Mesodermal cell (in vitro differentiated cells): ENCODE measurements at regions not wholly inside any gene's neighbourhood (a gene's known extent, or its start where the extent isn't known, plus 50 kb on each side); places are given as distances from the start of the nearest gene placed in this dataset.
"Not testable (repeated sequence)": the region's sequence is repeated elsewhere in the genome, so short reads cannot be mapped to it uniquely, and the experiment has no call there.

Experiments
- H3K27ac ChIP-seq: 2 replicates; pipeline ENCODE4 v1.7.0; 2013; ENCODE audit warnings: mild to moderate bottlenecking, low read depth, low read length, moderate library complexity; ENCODE audit not compliant: severe bottlenecking
- H3K36me3 ChIP-seq: 2 replicates; pipeline ENCODE4 v1.7.1; 2013; ENCODE audit warnings: mild to moderate bottlenecking, low read length, moderate library complexity; ENCODE audit not compliant: control insufficient read depth, insufficient read depth
- H3K4me1 ChIP-seq: one replicate; pipeline ENCODE4 v1.7.1; 2013; ENCODE audit warnings: mild to moderate bottlenecking, low read length; ENCODE audit not compliant: insufficient read depth, control insufficient read depth, poor library complexity, severe bottlenecking
- H3K4me3 ChIP-seq: 2 replicates; pipeline ENCODE4 v1.7.0; 2013; ENCODE audit warnings: low read length, control low read depth, mild to moderate bottlenecking; ENCODE audit not compliant: insufficient read depth, poor library complexity, severe bottlenecking; ENCODE audit errors: extremely low read depth
- H3K9me3 ChIP-seq: 2 replicates; pipeline ENCODE4 v1.7.1; 2013; ENCODE audit warnings: mild to moderate bottlenecking, low read length, moderate library complexity; ENCODE audit not compliant: control insufficient read depth
- WGBS, 2 experiments: methylation state at CpG; one replicate each; pipeline ENCODE4 v1.1.5; 2013; ENCODE audit warnings: missing lambda C conversion rate in 2 of 2; ENCODE audit not compliant: insufficient coverage in 2 of 2; 5-methylcytosine and 5-hydroxymethylcytosine counted together

DNA sequence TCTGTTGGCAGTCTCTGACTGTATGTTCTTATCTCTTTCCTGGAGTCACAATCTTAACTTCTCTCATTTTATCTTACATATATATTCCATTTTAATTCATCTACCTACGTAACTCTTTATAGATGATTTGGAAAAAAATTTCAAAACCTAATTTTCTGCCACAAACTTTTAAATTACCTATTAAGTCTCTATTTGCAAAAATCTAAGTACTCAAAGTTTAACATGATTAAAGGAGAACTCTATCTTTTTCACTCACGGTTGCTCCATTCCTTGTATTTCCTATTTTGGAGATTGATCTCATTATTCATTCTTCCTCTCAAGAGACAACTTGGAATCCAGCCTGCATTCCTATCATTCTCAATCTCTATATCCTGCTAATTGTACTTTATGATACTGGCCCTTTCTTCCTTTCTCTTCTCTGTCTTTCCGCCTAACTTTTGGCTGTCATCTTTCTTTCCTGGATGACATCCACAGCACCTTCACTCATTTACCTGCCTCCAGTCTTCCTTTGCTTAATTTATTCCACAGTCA, 1071.1 kb upstream of the CITED2 start:
- H3K36me3 ChIP-seq: no peaks in the 10 kb centered on the region
- 46 to 92% methylated on average over 1 to 2 of the region's 3 CpGs for WGBS, 2 experiments
- H3K4me1 ChIP-seq: peaks cover 14% of the 10 kb centered on the region
- H3K27ac ChIP-seq: peak overlapping the region; percentile 32
- H3K4me3 ChIP-seq: no peak overlapping the region
- no peaks in the 10 kb centered on the region for H3K9me3 ChIP-seq

DNA sequence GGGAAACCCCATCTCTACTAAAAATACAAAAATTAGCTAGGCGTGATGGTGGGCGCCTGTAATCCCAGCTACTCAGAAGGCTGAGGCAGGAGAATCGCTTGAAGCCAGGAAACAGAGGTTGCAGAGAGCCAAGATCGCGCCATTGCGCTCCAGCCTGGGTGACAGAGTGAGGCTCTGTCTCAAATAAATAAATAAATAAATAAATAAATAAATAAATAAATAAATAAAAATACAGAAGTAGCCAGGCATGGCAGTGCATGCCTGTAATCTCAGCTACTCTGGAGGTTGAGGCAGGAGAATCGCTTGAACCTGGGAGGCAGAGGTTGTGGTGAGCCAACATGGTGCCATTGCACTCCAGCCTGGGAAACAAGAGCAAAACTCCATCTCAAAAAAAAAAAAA, 1068.7 kb upstream of the CITED2 start:
- not testable (repeated sequence) for H3K36me3 ChIP-seq, H3K9me3 ChIP-seq, H3K4me3 ChIP-seq, H3K27ac ChIP-seq
- 79 to 80% methylated on average over 2 to 4 of the region's 7 CpGs for WGBS, 2 experiments
- H3K4me1 ChIP-seq: peaks cover 27% of the 10 kb centered on the region

DNA sequence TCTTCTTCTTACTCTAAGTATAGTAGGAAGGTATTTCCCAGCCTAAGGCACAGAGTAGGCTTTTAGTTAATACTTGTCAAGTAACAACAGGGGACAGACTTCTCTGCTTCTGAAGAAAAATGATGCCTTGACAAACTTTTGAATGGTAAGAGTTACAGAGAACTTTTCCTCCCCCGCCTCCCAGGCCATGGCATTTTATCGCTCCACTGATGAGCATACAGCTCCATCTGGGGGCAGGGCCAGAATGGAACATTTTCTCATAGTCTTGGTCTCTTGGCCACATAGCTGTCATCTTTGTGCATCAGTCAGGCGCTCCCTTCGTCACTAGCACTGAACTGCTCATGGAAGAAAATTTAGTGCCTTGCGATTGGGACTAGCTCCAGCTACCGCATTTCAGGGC, 1066.8 kb upstream of the CITED2 start:
- Histone ChIP-seq H3K27ac (peak overlapping the region; percentile 46), H3K4me3 (no peak overlapping the region), H3K36me3 (no peaks in the 10 kb centered on the region), H3K4me1 (peaks cover 38% of the 10 kb centered on the region), H3K9me3 (no peaks in the 10 kb centered on the region)
- 61 to 63% methylated on average over 6 of the region's 6 CpGs for WGBS, 2 experiments

DNA sequence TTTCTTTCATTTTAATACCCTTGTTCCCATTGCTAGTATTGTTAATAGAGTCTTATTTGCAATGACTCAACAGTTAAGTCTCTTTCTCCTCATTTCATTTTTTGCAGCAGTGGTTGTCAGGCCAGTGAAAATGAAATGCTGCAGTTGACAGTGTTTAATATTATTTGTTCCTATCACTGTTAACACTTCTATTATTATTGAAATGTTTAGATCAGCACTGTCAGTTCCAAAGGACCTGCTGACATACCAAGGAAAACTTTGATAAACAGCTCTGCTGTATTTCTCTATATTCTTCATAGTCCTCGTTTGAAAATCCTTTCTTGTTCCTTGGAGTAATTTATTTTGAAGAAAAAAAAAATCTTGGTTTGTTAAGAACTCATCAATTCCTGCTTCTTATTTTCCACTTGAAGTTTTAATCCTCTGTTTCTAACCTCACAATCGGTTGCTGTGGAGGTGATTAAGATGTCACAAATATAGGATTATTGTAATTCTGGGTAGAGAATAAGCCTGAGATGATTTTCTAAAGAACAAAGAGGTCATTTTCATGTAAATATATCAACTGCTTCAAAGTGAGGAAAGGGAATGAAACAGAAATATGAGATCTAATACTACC, 1065.9 kb upstream of the CITED2 start:
- Histone ChIP-seq H3K4me1 (peaks cover 43% of the 10 kb centered on the region), H3K27ac (no peak overlapping the region), H3K9me3 (no peaks in the 10 kb centered on the region), H3K36me3 (no peaks in the 10 kb centered on the region), H3K4me3 (no peak overlapping the region)
- no CpG with 5 or more reads among the region's 2 CpGs for WGBS, 2 experiments

DNA sequence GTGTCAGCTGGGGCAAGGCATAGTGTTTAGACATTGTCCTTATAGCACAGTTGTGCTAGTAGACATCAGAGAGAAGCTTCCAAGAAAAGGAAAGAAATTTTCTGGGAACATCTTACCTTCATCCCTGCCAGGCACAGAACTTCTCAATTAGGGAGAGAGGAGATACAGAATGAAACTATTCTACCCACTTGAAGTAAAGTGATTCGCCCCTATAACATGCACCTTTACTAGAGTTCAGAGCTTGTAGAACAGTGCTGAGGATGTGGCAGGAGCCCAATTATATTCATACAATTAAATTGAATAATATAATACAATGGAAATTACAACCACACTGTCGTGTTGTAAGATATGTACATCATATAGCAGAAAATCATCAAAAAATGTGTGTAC, 1063.9 kb upstream of the CITED2 start:
- Histone ChIP-seq H3K4me1 (peaks cover 38% of the 10 kb centered on the region), H3K4me3 (no peak overlapping the region), H3K9me3 (peaks cover 17% of the 10 kb centered on the region), H3K27ac (peak overlapping the region; percentile 41), H3K36me3 (no peaks in the 10 kb centered on the region)
- WGBS, 2 experiments: no CpG with 5 or more reads among the region's 2 CpGs

DNA sequence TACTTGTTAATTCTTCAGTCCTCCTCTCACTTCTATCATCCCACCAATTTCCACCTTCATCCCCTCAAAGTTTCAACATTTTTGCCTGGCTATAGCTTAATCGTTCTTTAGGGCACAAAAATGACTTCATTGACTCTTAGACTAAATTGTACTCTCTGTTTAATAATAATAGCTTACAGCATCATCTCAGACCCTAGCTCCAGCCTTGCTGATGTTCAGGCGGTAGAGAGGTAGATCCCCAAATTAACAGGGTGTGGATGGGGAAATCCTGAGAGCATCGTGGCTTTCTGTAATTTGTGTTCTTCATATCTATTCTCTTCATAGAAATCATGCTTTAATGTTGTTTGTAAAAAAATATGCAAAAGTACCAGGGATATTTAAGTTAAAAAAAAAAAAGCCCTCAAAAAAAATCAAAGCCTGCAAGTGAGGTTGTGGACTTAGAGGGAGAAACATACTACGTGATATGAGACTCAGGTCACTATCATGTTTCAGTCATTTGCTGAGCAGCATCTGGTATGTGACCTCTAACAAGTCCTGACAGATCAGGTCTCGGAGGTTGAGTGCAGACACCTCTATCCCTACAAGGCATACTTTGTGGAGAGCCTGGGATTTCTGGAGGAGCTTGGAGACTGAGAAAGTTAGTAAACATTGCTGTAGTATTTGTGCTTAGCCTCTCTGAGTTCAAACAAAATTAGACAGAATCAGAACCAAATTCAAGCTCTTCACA, 1063.3 kb upstream of the CITED2 start:
- H3K27ac ChIP-seq: peak overlapping the region; percentile 41
- H3K4me1 ChIP-seq: peaks cover 38% of the 10 kb centered on the region
- WGBS, 2 experiments: 75 to 90% methylated on average over 1 to 2 of the region's 5 CpGs
- peaks cover 23% of the 10 kb centered on the region for H3K9me3 ChIP-seq
- H3K36me3 ChIP-seq: no peaks in the 10 kb centered on the region
- H3K4me3 ChIP-seq: no peak overlapping the region

DNA sequence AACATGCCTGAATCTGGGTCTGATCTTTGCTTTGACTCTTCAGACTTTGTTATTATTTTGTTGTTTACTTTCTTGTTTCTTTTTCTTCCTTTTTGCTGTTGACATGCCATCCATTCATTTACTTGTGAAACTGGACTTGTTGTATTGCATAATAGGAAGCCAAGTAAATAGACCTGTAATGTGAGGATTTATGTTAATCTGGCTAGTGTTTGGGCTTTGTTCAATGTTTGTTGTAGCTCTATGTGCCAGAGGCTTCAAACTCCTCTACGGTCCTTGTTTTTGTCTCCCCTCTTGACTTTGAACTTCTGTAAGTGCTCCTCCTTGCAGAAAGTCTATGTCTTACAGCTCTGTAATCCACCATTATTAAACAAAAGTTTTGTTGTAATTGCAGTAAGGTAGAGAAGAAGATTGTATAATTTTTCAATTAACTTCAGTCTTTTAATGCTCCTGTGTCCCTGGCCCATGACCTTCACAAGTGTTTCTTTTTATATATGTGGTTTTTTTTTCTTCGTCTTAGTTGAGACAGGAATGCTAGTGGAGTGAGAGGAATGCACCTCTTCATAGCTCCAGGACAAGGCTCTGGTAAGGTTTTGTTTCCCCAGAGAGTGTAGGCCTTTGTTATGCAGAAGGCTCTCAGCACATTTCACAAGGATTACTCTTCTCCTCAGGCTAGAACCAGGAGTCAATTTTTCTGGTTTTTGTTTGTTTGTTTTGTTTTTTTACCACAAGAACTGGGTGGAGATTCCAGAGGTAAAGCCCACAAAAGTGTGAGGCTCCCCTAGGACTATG, 1061.8 kb upstream of the CITED2 start:
- no peak overlapping the region for H3K4me3 ChIP-seq

DNA sequence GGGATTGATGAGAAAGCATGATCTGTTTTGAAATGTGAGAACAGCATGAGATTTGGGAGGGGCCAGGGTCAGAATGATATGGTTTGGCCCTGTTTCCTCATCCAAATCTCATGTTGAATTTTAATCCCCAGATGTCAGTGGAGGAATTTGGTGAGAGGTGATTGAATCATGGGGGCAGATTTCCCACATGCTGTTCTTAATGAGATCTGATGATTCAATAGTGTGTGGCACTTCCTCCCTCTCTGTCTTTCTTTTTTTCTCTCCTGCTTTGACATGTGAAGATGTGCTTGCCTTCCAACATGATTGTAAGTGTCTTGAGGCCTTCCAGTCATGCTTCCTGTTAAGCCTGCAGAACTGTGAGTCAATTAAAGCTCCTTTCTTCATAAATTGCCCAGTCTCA, 1060.3 kb upstream of the CITED2 start:
- Histone ChIP-seq H3K4me3 (no peak overlapping the region), H3K4me1 (peaks cover 24% of the 10 kb centered on the region), H3K27ac (no peak overlapping the region), H3K9me3 (peaks cover 27% of the 10 kb centered on the region), H3K36me3 (no peaks in the 10 kb centered on the region)

More for the DNA sequence above, 1061.8 kb upstream of the CITED2 start:
- Histone ChIP-seq H3K36me3 (no peaks in the 10 kb centered on the region), H3K27ac (peak overlapping the region; percentile 36), H3K9me3 (peaks cover 27% of the 10 kb centered on the region), H3K4me1 (peaks cover 37% of the 10 kb centered on the region)
- WGBS, 2 experiments: no CpG with 5 or more reads among the region's 2 CpGs

DNA sequence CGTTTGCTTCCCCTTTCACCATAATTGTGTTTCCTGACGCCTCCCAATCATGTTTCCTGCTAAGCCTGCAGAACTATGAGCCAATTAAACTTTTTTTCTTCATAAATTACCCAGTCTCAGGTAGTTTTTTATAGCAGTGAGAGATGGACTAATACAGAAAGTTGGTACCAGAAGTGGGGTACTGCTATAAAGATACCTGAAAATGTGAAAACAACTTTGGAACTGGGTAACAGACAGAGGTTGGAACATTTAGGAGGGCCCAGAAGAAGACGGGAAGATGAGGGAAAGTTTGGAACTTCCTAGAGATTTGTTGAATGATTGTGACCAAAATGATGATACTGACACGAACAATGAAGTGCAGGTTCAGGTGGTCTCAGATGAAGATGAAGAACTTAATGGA, 1058.6 kb upstream of the CITED2 start:
- Histone ChIP-seq H3K9me3 (peaks cover 27% of the 10 kb centered on the region), H3K36me3 (no peaks in the 10 kb centered on the region), H3K27ac (no peak overlapping the region), H3K4me1 (peaks cover 17% of the 10 kb centered on the region), H3K4me3 (no peak overlapping the region)
- WGBS, 2 experiments: 94 to 95% methylated on average over 2 to 3 of the region's 4 CpGs

DNA sequence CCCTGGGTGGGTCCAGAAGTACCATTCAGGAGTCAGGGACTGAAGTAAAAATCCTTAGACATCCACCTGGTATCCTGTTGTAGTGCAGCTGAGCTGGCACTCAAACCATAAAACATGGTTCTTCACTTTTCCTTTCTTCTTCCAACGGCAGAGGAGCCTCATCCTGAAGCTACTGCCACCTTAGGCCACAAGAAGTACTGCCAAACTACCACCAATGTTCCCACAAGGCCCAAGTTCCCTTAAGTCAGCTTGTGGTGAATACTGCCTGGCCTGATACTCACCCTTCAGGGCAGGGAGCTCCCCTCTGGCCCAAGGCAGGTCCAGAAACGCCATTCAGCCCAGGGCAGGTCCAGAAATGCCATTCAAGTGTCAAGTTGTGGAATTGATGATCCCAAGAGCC, 1053.4 kb upstream of the CITED2 start:
- Histone ChIP-seq H3K27ac (no peak overlapping the region), H3K36me3 (no peaks in the 10 kb centered on the region), H3K4me1 (no peaks in the 10 kb centered on the region), H3K9me3 (peaks cover 5% of the 10 kb centered on the region), H3K4me3 (no peak overlapping the region)
- 75 to 100% methylated on average over 1 to 2 of the region's 2 CpGs for WGBS, 2 experiments
